Astrocyte of the cerebellum (primary cell): ENCODE measurements at regions not wholly inside any gene's neighbourhood (a gene's known extent, or its start where the extent isn't known, plus 50 kb on each side); places are given as distances from the start of the nearest gene placed in this dataset.

Experiments used
- DNase-seq: peaks from one replicate; pipeline ENCODE4 v3.0.0-alpha.2; 2011; ENCODE audit warnings: low read depth
- H3K4me3 ChIP-seq: 2 replicates; pipeline ENCODE4 v1.5.1; 2011; ENCODE audit warnings: mild to moderate bottlenecking, low read depth, low read length, moderate library complexity
- in situ Hi-C: cut with HindIII; loops from 2 replicates; pipeline ENCODE4 v1.10.0; 2017; ENCODE audit warnings: low sequenced_read_pairs
- TF ChIP-seq, protein P1 (sequence below): IDR thresholded peaks from 2 replicates; pipeline ENCODE4 v1.5.1; 2012; ENCODE audit warnings: low read length, low read depth, moderate library complexity, mild to moderate bottlenecking; ENCODE audit errors: missing control alignments

- in situ Hi-C loops: no loop called here
Observed at GRCh38 chr4:74665876-74666275, 128.4 kb downstream of the BTC start.

GRCh38 chr4:74667438-74667837, 126.9 kb downstream of the BTC start:
- in situ Hi-C loops: no loop called here
- TF ChIP-seq, protein P1, sequence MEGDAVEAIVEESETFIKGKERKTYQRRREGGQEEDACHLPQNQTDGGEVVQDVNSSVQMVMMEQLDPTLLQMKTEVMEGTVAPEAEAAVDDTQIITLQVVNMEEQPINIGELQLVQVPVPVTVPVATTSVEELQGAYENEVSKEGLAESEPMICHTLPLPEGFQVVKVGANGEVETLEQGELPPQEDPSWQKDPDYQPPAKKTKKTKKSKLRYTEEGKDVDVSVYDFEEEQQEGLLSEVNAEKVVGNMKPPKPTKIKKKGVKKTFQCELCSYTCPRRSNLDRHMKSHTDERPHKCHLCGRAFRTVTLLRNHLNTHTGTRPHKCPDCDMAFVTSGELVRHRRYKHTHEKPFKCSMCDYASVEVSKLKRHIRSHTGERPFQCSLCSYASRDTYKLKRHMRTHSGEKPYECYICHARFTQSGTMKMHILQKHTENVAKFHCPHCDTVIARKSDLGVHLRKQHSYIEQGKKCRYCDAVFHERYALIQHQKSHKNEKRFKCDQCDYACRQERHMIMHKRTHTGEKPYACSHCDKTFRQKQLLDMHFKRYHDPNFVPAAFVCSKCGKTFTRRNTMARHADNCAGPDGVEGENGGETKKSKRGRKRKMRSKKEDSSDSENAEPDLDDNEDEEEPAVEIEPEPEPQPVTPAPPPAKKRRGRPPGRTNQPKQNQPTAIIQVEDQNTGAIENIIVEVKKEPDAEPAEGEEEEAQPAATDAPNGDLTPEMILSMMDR: no peak
- DNase-seq: no peak

More at GRCh38 chr4:74665876-74666275, 128.4 kb downstream of the BTC start:
- TF ChIP-seq, protein P1: no peak
- no peak overlapping the region for H3K4me3 ChIP-seq
- DNase-seq: no peak

DNA sequence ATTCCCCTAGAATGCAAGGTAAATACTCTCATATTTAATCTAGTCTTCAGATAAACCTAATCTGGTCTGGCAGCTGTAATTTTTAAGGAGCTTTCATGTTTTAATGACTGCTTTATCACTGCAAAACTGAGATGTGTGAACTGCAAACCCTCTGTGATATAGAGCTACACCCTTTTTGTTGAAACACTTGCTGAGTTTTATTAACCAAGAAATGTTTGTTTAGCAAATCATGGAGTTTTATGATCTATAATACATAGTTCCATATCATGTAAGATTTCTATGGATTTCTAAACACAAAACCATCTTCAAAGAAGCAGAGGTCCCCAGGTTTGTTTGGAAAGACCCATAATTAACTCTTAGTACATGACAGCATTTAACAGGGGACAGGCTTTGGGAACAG, 126.4 kb downstream of the BTC start:
- no peak for DNase-seq
- H3K4me3 ChIP-seq: no peak overlapping the region
- in situ Hi-C loops: no loop called here

More at GRCh38 chr4:74667438-74667837, 126.9 kb downstream of the BTC start:
- no peak overlapping the region for H3K4me3 ChIP-seq

DNA sequence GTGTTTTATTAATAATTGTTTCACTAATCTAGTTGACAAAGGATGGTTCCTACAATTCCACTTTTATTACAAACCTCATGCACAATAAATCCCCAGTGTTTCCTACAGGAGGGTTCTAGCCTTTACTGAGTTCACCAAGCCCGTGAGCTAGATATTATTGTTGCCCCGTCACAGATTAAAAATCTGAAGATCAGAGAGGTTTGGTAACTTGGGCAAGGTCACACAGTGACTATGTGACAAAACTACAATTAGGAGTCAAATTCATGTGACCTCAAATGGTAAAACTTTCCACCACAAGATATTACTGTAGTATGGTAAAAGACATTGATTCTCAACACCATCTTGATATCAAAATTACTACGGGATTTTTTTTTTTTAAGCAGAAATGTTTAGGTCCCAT, 124.6 kb downstream of the BTC start:
- TF ChIP-seq, protein P1: no peak
- no peak for DNase-seq
- in situ Hi-C loops: no loop called here
- H3K4me3 ChIP-seq: no peak overlapping the region

More for the DNA sequence above, 126.4 kb downstream of the BTC start:
- TF ChIP-seq, protein P1: no peak

GRCh38 chr4:74670583-74670982, 123.7 kb downstream of the BTC start:
- TF ChIP-seq, protein P1: no peak
- no peak overlapping the region for H3K4me3 ChIP-seq
- DNase-seq: no peak
- in situ Hi-C loops: no loop called here

DNA sequence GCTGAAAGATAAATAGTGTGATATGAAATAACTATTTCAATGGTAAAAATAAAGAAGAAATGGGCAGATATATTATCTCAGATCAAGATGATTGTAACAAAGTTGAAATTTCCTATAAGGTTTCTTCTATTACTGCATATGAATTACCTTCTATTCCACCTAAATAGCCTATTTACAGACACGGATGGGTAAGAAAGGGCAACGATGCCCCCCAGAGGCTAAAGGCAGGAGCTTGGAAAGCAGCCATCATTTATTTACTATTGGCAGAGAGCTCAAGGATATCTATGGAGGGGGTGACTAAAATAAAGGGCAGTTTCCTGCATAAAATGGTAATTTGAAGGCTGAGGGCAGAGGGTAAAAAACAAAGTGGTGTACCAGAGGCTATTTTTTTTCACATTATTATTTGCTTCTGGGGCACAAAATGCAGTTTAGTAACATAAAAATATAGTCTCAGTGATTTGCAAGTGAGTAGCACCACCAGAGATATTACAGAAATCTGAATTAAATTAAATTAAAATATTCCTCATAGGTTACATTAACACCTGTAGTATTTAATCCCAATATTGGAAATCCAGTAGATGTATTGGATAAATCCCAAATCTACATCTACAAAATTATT, 123.1 kb downstream of the BTC start:
- H3K4me3 ChIP-seq: no peak overlapping the region
- peak; percentile 62 for DNase-seq
- TF ChIP-seq, protein P1: peak; percentile 68
- in situ Hi-C loops: no loop called here
